HepG2 (cell line): ENCODE measurements at regions not wholly inside any gene's neighbourhood (a gene's known extent, or its start where the extent isn't known, plus 50 kb on each side); places are given as distances from the start of the nearest gene placed in this dataset.

Experiments
- CSRNP2 ChIP-seq: sonication (generic); formaldehyde crosslinking; conservative IDR thresholded peaks from 2 replicates; pipeline ENCODE4 v1.8.0; 2022; ENCODE audit warnings: low read depth, missing genetic modification reagents
- GMEB1 ChIP-seq: sonication (generic); formaldehyde crosslinking; IDR thresholded peaks from 2 replicates; pipeline ENCODE4 v1.5.1; 2020; ENCODE audit warnings: missing genetic modification reagents, mild to moderate bottlenecking, borderline replicate concordance
- HDAC1 ChIP-seq: sonication (generic); formaldehyde crosslinking; IDR thresholded peaks from 2 replicates; pipeline ENCODE4 v1.5.1; 2020; ENCODE audit warnings: mild to moderate bottlenecking, missing genetic modification reagents
- KAT2B ChIP-seq: fragments of 150-350 bp; IDR thresholded peaks from 2 replicates; pipeline ENCODE4 v1.6.1; 2014; ENCODE audit warnings: low read depth, low read length, borderline replicate concordance
- KMT2A ChIP-seq: sonication (generic); formaldehyde crosslinking; IDR thresholded peaks from 2 replicates; pipeline ENCODE4 v1.4.0; 2020; ENCODE audit warnings: missing genetic modification reagents
- MTF2 ChIP-seq: sonication (generic); formaldehyde crosslinking; IDR thresholded peaks from 2 replicates; pipeline ENCODE4 v1.5.0; 2020; ENCODE audit warnings: missing genetic modification reagents, borderline replicate concordance
- NPAS2 ChIP-seq: sonication (generic); formaldehyde crosslinking; IDR thresholded peaks from 2 replicates; pipeline ENCODE4 v1.8.0; 2022; ENCODE audit warnings: mild to moderate bottlenecking, missing genetic modification reagents, borderline replicate concordance
- NRL ChIP-seq: sonication (generic); formaldehyde crosslinking; IDR thresholded peaks from 2 replicates; pipeline ENCODE4 v1.5.0; 2020; ENCODE audit warnings: missing genetic modification reagents, mild to moderate bottlenecking, moderate library complexity, borderline replicate concordance
- SCMH1 ChIP-seq: sonication (generic); formaldehyde crosslinking; IDR thresholded peaks from 2 replicates; pipeline ENCODE4 v1.9.0; 2021; ENCODE audit warnings: missing genetic modification reagents, mild to moderate bottlenecking, borderline replicate concordance
- SNAPC4 ChIP-seq: sonication (generic); formaldehyde crosslinking; IDR thresholded peaks from 2 replicates; pipeline ENCODE4 v1.4.0; 2020; ENCODE audit warnings: mild to moderate bottlenecking, missing genetic modification reagents
- ZBTB46 ChIP-seq: sonication (generic); formaldehyde crosslinking; IDR thresholded peaks from 2 replicates; pipeline ENCODE4 v1.4.0; 2020; ENCODE audit warnings: mild to moderate bottlenecking, missing genetic modification reagents, borderline replicate concordance
- ZNF20 ChIP-seq: sonication (generic); formaldehyde crosslinking; IDR thresholded peaks from 2 replicates; pipeline ENCODE4 v1.4.0; 2020; ENCODE audit warnings: mild to moderate bottlenecking, moderate library complexity, missing genetic modification reagents
- ZNF3 ChIP-seq: IDR thresholded peaks from 2 replicates; pipeline ENCODE4 v1.7.0; 2017; ENCODE audit warnings: inconsistent platforms
- ZNF382 ChIP-seq: sonication (generic); formaldehyde crosslinking; IDR thresholded peaks from 2 replicates; pipeline ENCODE4 v1.5.0; 2020; ENCODE audit warnings: missing genetic modification reagents, mild to moderate bottlenecking, borderline replicate concordance
- ZNF570 ChIP-seq: sonication (generic); formaldehyde crosslinking; IDR thresholded peaks from 2 replicates; pipeline ENCODE4 v1.4.0; 2020; ENCODE audit warnings: mild to moderate bottlenecking, missing genetic modification reagents, borderline replicate concordance
- ZNF691 ChIP-seq: sonication (generic); formaldehyde crosslinking; IDR thresholded peaks from 2 replicates; pipeline ENCODE4 v1.4.0; 2020; ENCODE audit warnings: missing genetic modification reagents, low read depth, mild to moderate bottlenecking, borderline replicate concordance
- ZNF776 ChIP-seq: sonication (generic); formaldehyde crosslinking; IDR thresholded peaks from 2 replicates; pipeline ENCODE4 v1.4.0; 2020; ENCODE audit warnings: mild to moderate bottlenecking, missing genetic modification reagents

GRCh38 chr2:47310801-47311560, 58.1 kb upstream of the EPCAM start (continued):
- TF ChIP-seq SNAPC4 (CRISPR knock-in tag) (no peak), GMEB1 (CRISPR knock-in tag) (no peak), ZBTB46 (CRISPR knock-in tag) (no peak), KAT2B (no peak), SCMH1 (CRISPR knock-in tag) (no peak), ZNF691 (CRISPR knock-in tag) (no peak), ZNF570 (CRISPR knock-in tag) (no peak), CSRNP2 (CRISPR knock-in tag) (no peak), MTF2 (CRISPR knock-in tag) (no peak), NRL (peak; percentile 64; the same call in 1 of the 2 replicates), KMT2A (CRISPR knock-in tag) (no peak; the same call in 1 of the 2 replicates), HDAC1 (CRISPR knock-in tag) (no peak), NPAS2 (CRISPR knock-in tag) (no peak), ZNF382 (CRISPR knock-in tag) (no peak), ZNF20 (CRISPR knock-in tag) (no peak), ZNF776 (CRISPR knock-in tag) (no peak), ZNF3 (CRISPR knock-in tag) (no peak)
